ENCODE measurements at regions not wholly inside any gene's neighbourhood (a gene's known extent, or its start where the extent isn't known, plus 50 kb on each side); places are given as distances from the start of the nearest gene placed in this dataset.
"Not testable (repeated sequence)": the region's sequence is repeated elsewhere in the genome, so short reads cannot be mapped to it uniquely, and the experiment has no call there.

GRCh38 chr21:38120679-38120983 lies 136.2 kb upstream of the KCNJ15 start:
- not testable (repeated sequence) for H3K27ac ChIP-seq (ENCODE audit: insufficient read depth, low read length, poor library complexity, severe bottlenecking); H3K4me3 ChIP-seq (ENCODE audit: insufficient read depth, low read depth, low read length, poor library complexity, severe bottlenecking); H3K36me3 ChIP-seq (ENCODE audit: control insufficient read depth, insufficient read depth, low read length); DNase-seq; H3K27me3 ChIP-seq (replicated peaks; ENCODE audit: control insufficient read depth, insufficient read depth, low read length, poor library complexity, severe bottlenecking); H3K4me1 ChIP-seq (ENCODE audit: control insufficient read depth, insufficient read depth, low read length, poor library complexity, severe bottlenecking); H3K9me3 ChIP-seq (ENCODE audit: control insufficient read depth, low read length)

GRCh38 chr21:38120984-38121855 lies 135.6 kb upstream of the KCNJ15 start:
- DNase-seq = no peak
- Histone ChIP-seq H3K27me3 (replicated peaks; ENCODE audit: control insufficient read depth, insufficient read depth, low read length, poor library complexity, severe bottlenecking) (no peaks in the 10 kb centered on the region), H3K27ac (ENCODE audit: insufficient read depth, low read length, poor library complexity, severe bottlenecking) (no peak overlapping the region), H3K9me3 (ENCODE audit: control insufficient read depth, low read length) (no peaks in the 10 kb centered on the region), H3K4me3 (ENCODE audit: insufficient read depth, low read depth, low read length, poor library complexity, severe bottlenecking) (no peak overlapping the region), H3K4me1 (ENCODE audit: control insufficient read depth, insufficient read depth, low read length, poor library complexity, severe bottlenecking) (no peaks in the 10 kb centered on the region), H3K36me3 (ENCODE audit: control insufficient read depth, insufficient read depth, low read length) (no peaks in the 10 kb centered on the region)

GRCh38 chr21:38121888-38122720 lies 134.7 kb upstream of the KCNJ15 start:
- Histone ChIP-seq H3K27me3 (replicated peaks; ENCODE audit: control insufficient read depth, insufficient read depth, low read length, poor library complexity, severe bottlenecking) (no peaks in the 10 kb centered on the region), H3K4me3 (ENCODE audit: insufficient read depth, low read depth, low read length, poor library complexity, severe bottlenecking) (no peak overlapping the region)
- no peak for DNase-seq

GRCh38 chr21:38123626-38124025 lies 133.2 kb upstream of the KCNJ15 start:
- Histone ChIP-seq H3K9me3 (ENCODE audit: control insufficient read depth, low read length) (no peaks in the 10 kb centered on the region), H3K4me1 (ENCODE audit: control insufficient read depth, insufficient read depth, low read length, poor library complexity, severe bottlenecking) (no peaks in the 10 kb centered on the region), H3K4me3 (ENCODE audit: insufficient read depth, low read depth, low read length, poor library complexity, severe bottlenecking) (no peak overlapping the region), H3K27me3 (replicated peaks; ENCODE audit: control insufficient read depth, insufficient read depth, low read length, poor library complexity, severe bottlenecking) (no peaks in the 10 kb centered on the region), H3K36me3 (ENCODE audit: control insufficient read depth, insufficient read depth, low read length) (no peaks in the 10 kb centered on the region), H3K27ac (ENCODE audit: insufficient read depth, low read length, poor library complexity, severe bottlenecking) (no peak overlapping the region)
- DNase-seq = no peak

More at GRCh38 chr21:38121888-38122720, 134.7 kb upstream of the KCNJ15 start:
- no peaks in the 10 kb centered on the region for H3K9me3 ChIP-seq (ENCODE audit: control insufficient read depth, low read length)
- H3K4me1 ChIP-seq (ENCODE audit: control insufficient read depth, insufficient read depth, low read length, poor library complexity, severe bottlenecking) = no peaks in the 10 kb centered on the region
- H3K27ac ChIP-seq (ENCODE audit: insufficient read depth, low read length, poor library complexity, severe bottlenecking) = no peak overlapping the region
- H3K36me3 ChIP-seq (ENCODE audit: control insufficient read depth, insufficient read depth, low read length) = no peaks in the 10 kb centered on the region

GRCh38 chr21:38126666-38127303 lies 130.0 kb upstream of the KCNJ15 start:
- no peak overlapping the region for H3K27ac ChIP-seq (ENCODE audit: insufficient read depth, low read length, poor library complexity, severe bottlenecking)
- H3K4me3 ChIP-seq (ENCODE audit: insufficient read depth, low read depth, low read length, poor library complexity, severe bottlenecking) = no peak overlapping the region
- no peaks in the 10 kb centered on the region for H3K27me3 ChIP-seq (replicated peaks; ENCODE audit: control insufficient read depth, insufficient read depth, low read length, poor library complexity, severe bottlenecking)
- no peaks in the 10 kb centered on the region for H3K36me3 ChIP-seq (ENCODE audit: control insufficient read depth, insufficient read depth, low read length)
- no peak for DNase-seq
- H3K9me3 ChIP-seq (ENCODE audit: control insufficient read depth, low read length) = no peaks in the 10 kb centered on the region
- no peaks in the 10 kb centered on the region for H3K4me1 ChIP-seq (ENCODE audit: control insufficient read depth, insufficient read depth, low read length, poor library complexity, severe bottlenecking)

- no peaks in the 10 kb centered on the region for H3K4me1 ChIP-seq (ENCODE audit: control insufficient read depth, insufficient read depth, low read length, poor library complexity, severe bottlenecking)
- no peak overlapping the region for H3K27ac ChIP-seq (ENCODE audit: insufficient read depth, low read length, poor library complexity, severe bottlenecking)
- H3K4me3 ChIP-seq (ENCODE audit: insufficient read depth, low read depth, low read length, poor library complexity, severe bottlenecking) = no peak overlapping the region
- H3K36me3 ChIP-seq (ENCODE audit: control insufficient read depth, insufficient read depth, low read length) = no peaks in the 10 kb centered on the region
- H3K9me3 ChIP-seq (ENCODE audit: control insufficient read depth, low read length) = no peaks in the 10 kb centered on the region
- no peaks in the 10 kb centered on the region for H3K27me3 ChIP-seq (replicated peaks; ENCODE audit: control insufficient read depth, insufficient read depth, low read length, poor library complexity, severe bottlenecking)
- no peak for DNase-seq
Measured at GRCh38 chr21:38129711-38130110, 127.1 kb upstream of the KCNJ15 start.

- Histone ChIP-seq H3K4me3 (ENCODE audit: insufficient read depth, low read depth, low read length, poor library complexity, severe bottlenecking) (no peak overlapping the region), H3K27ac (ENCODE audit: insufficient read depth, low read length, poor library complexity, severe bottlenecking) (no peak overlapping the region), H3K9me3 (ENCODE audit: control insufficient read depth, low read length) (no peaks in the 10 kb centered on the region), H3K36me3 (ENCODE audit: control insufficient read depth, insufficient read depth, low read length) (no peaks in the 10 kb centered on the region), H3K4me1 (ENCODE audit: control insufficient read depth, insufficient read depth, low read length, poor library complexity, severe bottlenecking) (no peaks in the 10 kb centered on the region), H3K27me3 (replicated peaks; ENCODE audit: control insufficient read depth, insufficient read depth, low read length, poor library complexity, severe bottlenecking) (no peaks in the 10 kb centered on the region)
- no peak for DNase-seq
Measured at GRCh38 chr21:38133240-38133639, 123.6 kb upstream of the KCNJ15 start.

GRCh38 chr21:38134084-38134873 lies 122.5 kb upstream of the KCNJ15 start:
- no peak overlapping the region for H3K4me3 ChIP-seq (ENCODE audit: insufficient read depth, low read depth, low read length, poor library complexity, severe bottlenecking)
- no peaks in the 10 kb centered on the region for H3K9me3 ChIP-seq (ENCODE audit: control insufficient read depth, low read length)
- H3K27me3 ChIP-seq (replicated peaks; ENCODE audit: control insufficient read depth, insufficient read depth, low read length, poor library complexity, severe bottlenecking) = no peaks in the 10 kb centered on the region
- DNase-seq = no peak
- H3K36me3 ChIP-seq (ENCODE audit: control insufficient read depth, insufficient read depth, low read length) = no peaks in the 10 kb centered on the region
- H3K4me1 ChIP-seq (ENCODE audit: control insufficient read depth, insufficient read depth, low read length, poor library complexity, severe bottlenecking) = no peaks in the 10 kb centered on the region
- H3K27ac ChIP-seq (ENCODE audit: insufficient read depth, low read length, poor library complexity, severe bottlenecking) = no peak overlapping the region

GRCh38 chr21:38136201-38136600 lies 120.6 kb upstream of the KCNJ15 start:
- Histone ChIP-seq H3K4me1 (ENCODE audit: control insufficient read depth, insufficient read depth, low read length, poor library complexity, severe bottlenecking) (no peaks in the 10 kb centered on the region), H3K27ac (ENCODE audit: insufficient read depth, low read length, poor library complexity, severe bottlenecking) (no peak overlapping the region), H3K36me3 (ENCODE audit: control insufficient read depth, insufficient read depth, low read length) (no peaks in the 10 kb centered on the region), H3K9me3 (ENCODE audit: control insufficient read depth, low read length) (no peaks in the 10 kb centered on the region), H3K4me3 (ENCODE audit: insufficient read depth, low read depth, low read length, poor library complexity, severe bottlenecking) (no peak overlapping the region), H3K27me3 (replicated peaks; ENCODE audit: control insufficient read depth, insufficient read depth, low read length, poor library complexity, severe bottlenecking) (no peaks in the 10 kb centered on the region)
- DNase-seq = no peak

All from effector memory CD4-positive, alpha-beta T cell (primary cell).